Tibial nerve (tissue), 4 donors: ENCODE measurements at regions not wholly inside any gene's neighbourhood (a gene's known extent, or its start where the extent isn't known, plus 50 kb on each side); places are given as distances from the start of the nearest gene placed in this dataset.

Experiments used
- EP300 ChIP-seq, 2 donors: sonication (generic); formaldehyde crosslinking; IDR thresholded peaks; one replicate each; pipeline ENCODE4 v1.6.1; 2017; ENCODE audit warnings: antibody characterized with exemption in 2 of 2, mild to moderate bottlenecking in 1 of 2
- TF ChIP-seq, protein P1 (sequence below), 5 experiments: fragments of 200-600 bp in 3 of 5; fragments of 450-650 bp in 2 of 5; sonication (generic) in 3 of 5; IDR thresholded peaks; one replicate each; pipeline ENCODE4 v1.5.1; 2016 to 2019; ENCODE audit warnings: antibody characterized with exemption in 5 of 5, mild to moderate bottlenecking in 3 of 5, moderate library complexity in 2 of 5

DNA sequence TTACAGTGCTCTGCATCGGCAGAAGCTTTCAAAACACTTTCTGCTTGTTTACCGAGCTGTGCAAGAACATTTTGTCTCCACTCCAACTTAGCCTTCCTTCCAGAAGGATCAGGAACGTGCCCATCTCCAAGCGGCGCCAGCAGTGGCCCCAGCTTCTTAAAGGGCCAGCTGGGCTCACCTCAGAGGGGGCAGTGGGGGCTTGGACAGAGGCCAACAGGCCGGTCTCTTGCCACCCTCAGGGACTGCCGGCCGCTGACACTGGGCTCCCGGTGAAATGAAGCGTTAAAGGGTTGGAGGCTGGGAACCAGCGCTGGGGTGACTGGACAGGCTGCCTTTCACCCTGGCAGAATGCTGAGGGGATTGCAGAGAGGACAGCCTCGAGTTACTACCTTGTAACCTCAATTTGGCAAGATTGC lies 67.0 kb upstream of the RNU6ATAC start:
- TF ChIP-seq EP300 (IDR thresholded peaks at IDR 0.05): peak; percentile 78 to 84
- TF ChIP-seq, protein P1, sequence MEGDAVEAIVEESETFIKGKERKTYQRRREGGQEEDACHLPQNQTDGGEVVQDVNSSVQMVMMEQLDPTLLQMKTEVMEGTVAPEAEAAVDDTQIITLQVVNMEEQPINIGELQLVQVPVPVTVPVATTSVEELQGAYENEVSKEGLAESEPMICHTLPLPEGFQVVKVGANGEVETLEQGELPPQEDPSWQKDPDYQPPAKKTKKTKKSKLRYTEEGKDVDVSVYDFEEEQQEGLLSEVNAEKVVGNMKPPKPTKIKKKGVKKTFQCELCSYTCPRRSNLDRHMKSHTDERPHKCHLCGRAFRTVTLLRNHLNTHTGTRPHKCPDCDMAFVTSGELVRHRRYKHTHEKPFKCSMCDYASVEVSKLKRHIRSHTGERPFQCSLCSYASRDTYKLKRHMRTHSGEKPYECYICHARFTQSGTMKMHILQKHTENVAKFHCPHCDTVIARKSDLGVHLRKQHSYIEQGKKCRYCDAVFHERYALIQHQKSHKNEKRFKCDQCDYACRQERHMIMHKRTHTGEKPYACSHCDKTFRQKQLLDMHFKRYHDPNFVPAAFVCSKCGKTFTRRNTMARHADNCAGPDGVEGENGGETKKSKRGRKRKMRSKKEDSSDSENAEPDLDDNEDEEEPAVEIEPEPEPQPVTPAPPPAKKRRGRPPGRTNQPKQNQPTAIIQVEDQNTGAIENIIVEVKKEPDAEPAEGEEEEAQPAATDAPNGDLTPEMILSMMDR (IDR thresholded peaks at IDR 0.05): no peak
